HCT116 (cell line): ENCODE measurements at regions not wholly inside any gene's neighbourhood (a gene's known extent, or its start where the extent isn't known, plus 50 kb on each side); places are given as distances from the start of the nearest gene placed in this dataset.

Source experiments
- CBX3 ChIP-seq: IDR thresholded peaks from 2 replicates; pipeline ENCODE4 v1.6.1; 2012; ENCODE audit warnings: low read depth
- CEBPB ChIP-seq: IDR thresholded peaks from 2 replicates; pipeline ENCODE4 v1.6.1; 2012; ENCODE audit warnings: low read depth
- EGR1 ChIP-seq: IDR thresholded peaks from 2 replicates; pipeline ENCODE4 v1.6.1; 2012; ENCODE audit warnings: low read depth
- EZH2 ChIP-seq: fragments of 200-600 bp; sonication (generic); IDR thresholded peaks from 2 replicates; pipeline ENCODE4 v1.6.1; 2017; ENCODE audit warnings: antibody characterized with exemption, mixed run types
- JUND ChIP-seq: IDR thresholded peaks from 2 replicates; pipeline ENCODE4 v1.6.1; 2012
- POLR2A ChIP-seq: IDR thresholded peaks from 2 replicates; pipeline ENCODE4 v1.7.0; 2011; ENCODE audit warnings: borderline replicate concordance; ENCODE audit not compliant: insufficient read depth, insufficient read length; ENCODE audit errors: extremely low read depth
- POLR2AphosphoS5 ChIP-seq: IDR thresholded peaks from 2 replicates; pipeline ENCODE4 v1.6.1; 2011; ENCODE audit warnings: mild to moderate bottlenecking, low read depth, low read length, moderate library complexity
- SIN3A ChIP-seq: IDR thresholded peaks from 2 replicates; pipeline ENCODE4 v1.6.1; 2012; ENCODE audit warnings: low read depth
- SRF ChIP-seq: IDR thresholded peaks from 2 replicates; pipeline ENCODE4 v1.6.1; 2012; ENCODE audit warnings: low read depth
- TCF7L2 ChIP-seq: IDR thresholded peaks from 2 replicates; pipeline ENCODE4 v1.7.0; 2011; ENCODE audit warnings: borderline replicate concordance, inconsistent platforms; ENCODE audit not compliant: insufficient read depth, insufficient read length; ENCODE audit errors: extremely low read depth
- TF ChIP-seq, protein P1 (sequence below), 3 experiments: fragments of 200-600 bp in 1 of 3; sonication (generic) in 1 of 3; IDR thresholded peaks in 2 of 3; conservative IDR thresholded peaks in 1 of 3; 2 replicates each; pipeline ENCODE4 v1.5.1; 2012 to 2017; ENCODE audit warnings: low read depth in 2 of 3, low read length in 2 of 3, antibody characterized with exemption in 1 of 3, borderline replicate concordance in 1 of 3, control low read depth in 1 of 3, mild to moderate bottlenecking in 1 of 3, mixed read lengths in 1 of 3, mixed run types in 1 of 3, moderate library complexity in 1 of 3; ENCODE audit not compliant: insufficient read depth in 1 of 3
- TF ChIP-seq, protein P2 (sequence below): IDR thresholded peaks from 2 replicates; pipeline ENCODE4 v1.6.1; 2011; ENCODE audit warnings: mild to moderate bottlenecking, low read length, moderate library complexity; ENCODE audit not compliant: insufficient replicate concordance; ENCODE audit errors: extremely low read depth

DNA sequence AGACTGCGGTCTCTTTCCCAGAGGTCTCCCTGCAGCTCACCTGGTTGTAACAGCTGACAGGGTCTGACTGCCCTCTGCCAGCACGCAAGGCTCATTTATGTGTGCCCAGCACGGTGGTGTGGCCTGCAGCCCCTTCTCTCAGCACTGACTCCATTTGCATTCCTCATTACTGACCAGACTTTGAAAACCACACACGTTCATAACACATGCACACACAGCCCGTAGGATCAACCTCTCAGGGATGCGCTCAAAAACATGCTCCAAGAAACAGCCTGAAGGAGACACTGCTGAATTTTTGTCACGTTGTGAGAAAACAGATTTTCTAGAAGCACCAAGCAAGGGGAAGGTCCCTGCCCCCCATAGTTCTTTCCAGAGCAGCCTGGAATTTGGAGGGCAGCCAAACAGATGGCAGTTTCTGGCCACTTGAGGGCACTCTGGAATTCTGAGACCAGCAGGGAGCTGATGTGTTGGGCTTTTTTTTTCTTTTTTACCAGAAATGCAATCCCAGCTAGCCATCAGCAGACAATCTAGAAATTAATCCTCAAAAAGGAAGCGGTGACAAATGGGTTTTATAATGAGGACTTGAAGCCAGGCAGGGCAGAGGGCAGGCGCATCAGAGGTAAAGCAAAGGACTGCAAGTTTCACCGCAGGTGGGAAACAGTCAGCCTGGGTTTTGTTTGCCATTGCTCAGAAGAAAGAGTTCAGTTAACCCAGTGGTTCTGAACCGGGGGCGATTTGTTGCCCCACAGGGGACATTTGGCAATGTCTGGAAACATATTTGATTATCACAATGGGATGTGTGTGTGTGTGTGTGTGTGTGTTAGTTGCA lies 170.5 kb upstream of the PROK2 start:
- TF ChIP-seq EZH2 (no peak), POLR2AphosphoS5 (peak; percentile 56), TCF7L2 (no peak), CBX3 (no peak), JUND (no peak), SIN3A (no peak), CEBPB (no peak), POLR2A (no peak), EGR1 (no peak), SRF (no peak)
- TF ChIP-seq, protein P1, sequence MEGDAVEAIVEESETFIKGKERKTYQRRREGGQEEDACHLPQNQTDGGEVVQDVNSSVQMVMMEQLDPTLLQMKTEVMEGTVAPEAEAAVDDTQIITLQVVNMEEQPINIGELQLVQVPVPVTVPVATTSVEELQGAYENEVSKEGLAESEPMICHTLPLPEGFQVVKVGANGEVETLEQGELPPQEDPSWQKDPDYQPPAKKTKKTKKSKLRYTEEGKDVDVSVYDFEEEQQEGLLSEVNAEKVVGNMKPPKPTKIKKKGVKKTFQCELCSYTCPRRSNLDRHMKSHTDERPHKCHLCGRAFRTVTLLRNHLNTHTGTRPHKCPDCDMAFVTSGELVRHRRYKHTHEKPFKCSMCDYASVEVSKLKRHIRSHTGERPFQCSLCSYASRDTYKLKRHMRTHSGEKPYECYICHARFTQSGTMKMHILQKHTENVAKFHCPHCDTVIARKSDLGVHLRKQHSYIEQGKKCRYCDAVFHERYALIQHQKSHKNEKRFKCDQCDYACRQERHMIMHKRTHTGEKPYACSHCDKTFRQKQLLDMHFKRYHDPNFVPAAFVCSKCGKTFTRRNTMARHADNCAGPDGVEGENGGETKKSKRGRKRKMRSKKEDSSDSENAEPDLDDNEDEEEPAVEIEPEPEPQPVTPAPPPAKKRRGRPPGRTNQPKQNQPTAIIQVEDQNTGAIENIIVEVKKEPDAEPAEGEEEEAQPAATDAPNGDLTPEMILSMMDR (IDR thresholded peaks at IDR 0.05 in 2 of 3, conservative IDR thresholded peaks at IDR 0.05 in 1 of 3; ENCODE audit: borderline replicate concordance in 1 of 3, insufficient read depth in 1 of 3, low read depth in 2 of 3, low read length in 2 of 3) = peak; percentile 68 to 78 (median 72); a peak in 5 of 6 replicates
- TF ChIP-seq, protein P2, sequence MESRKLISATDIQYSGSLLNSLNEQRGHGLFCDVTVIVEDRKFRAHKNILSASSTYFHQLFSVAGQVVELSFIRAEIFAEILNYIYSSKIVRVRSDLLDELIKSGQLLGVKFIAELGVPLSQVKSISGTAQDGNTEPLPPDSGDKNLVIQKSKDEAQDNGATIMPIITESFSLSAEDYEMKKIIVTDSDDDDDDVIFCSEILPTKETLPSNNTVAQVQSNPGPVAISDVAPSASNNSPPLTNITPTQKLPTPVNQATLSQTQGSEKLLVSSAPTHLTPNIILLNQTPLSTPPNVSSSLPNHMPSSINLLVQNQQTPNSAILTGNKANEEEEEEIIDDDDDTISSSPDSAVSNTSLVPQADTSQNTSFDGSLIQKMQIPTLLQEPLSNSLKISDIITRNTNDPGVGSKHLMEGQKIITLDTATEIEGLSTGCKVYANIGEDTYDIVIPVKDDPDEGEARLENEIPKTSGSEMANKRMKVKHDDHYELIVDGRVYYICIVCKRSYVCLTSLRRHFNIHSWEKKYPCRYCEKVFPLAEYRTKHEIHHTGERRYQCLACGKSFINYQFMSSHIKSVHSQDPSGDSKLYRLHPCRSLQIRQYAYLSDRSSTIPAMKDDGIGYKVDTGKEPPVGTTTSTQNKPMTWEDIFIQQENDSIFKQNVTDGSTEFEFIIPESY = no peak
